DOHH2 (cell line): ENCODE measurements at regions not wholly inside any gene's neighbourhood (a gene's known extent, or its start where the extent isn't known, plus 50 kb on each side); places are given as distances from the start of the nearest gene placed in this dataset.
"Not testable (repeated sequence)": the region's sequence is repeated elsewhere in the genome, so short reads cannot be mapped to it uniquely, and the experiment has no call there.

ENCODE experiments used
- H3F3A ChIP-seq: fragments of 200-600 bp; sonication (generic), shearing (Covaris generic); 2 replicates; pipeline ENCODE4 v1.6.0; 2016; ENCODE audit warnings: antibody characterized with exemption, mild to moderate bottlenecking; ENCODE audit not compliant: control insufficient read depth, insufficient read depth
- H3K27ac ChIP-seq: fragments of 200-600 bp; sonication (generic); 2 replicates; pipeline ENCODE4 v1.5.1; 2014; ENCODE audit warnings: low read depth, mild to moderate bottlenecking, low read length, moderate library complexity
- H3K27me3 ChIP-seq: fragments of 200-600 bp; sonication (generic); 2 replicates; pipeline ENCODE4 v1.6.1; 2014; ENCODE audit warnings: mild to moderate bottlenecking, low read length, mixed read lengths; ENCODE audit not compliant: control insufficient read depth
- H3K36me3 ChIP-seq: fragments of 200-600 bp; sonication (generic); 2 replicates; pipeline ENCODE4 v1.6.1; 2014; ENCODE audit warnings: mild to moderate bottlenecking, low read length, moderate library complexity, mixed read lengths; ENCODE audit not compliant: control insufficient read depth
- H3K4me1 ChIP-seq: fragments of 200-600 bp; sonication (generic); 2 replicates; pipeline ENCODE4 v1.6.1; 2014; ENCODE audit warnings: mild to moderate bottlenecking, low read length, mixed read lengths; ENCODE audit not compliant: control insufficient read depth
- H3K4me2 ChIP-seq: fragments of 200-600 bp; sonication (generic); 2 replicates; pipeline ENCODE4 v1.6.0; 2014; ENCODE audit warnings: mild to moderate bottlenecking, low read length, moderate library complexity
- H3K4me3 ChIP-seq: fragments of 200-600 bp; sonication (generic); 2 replicates; pipeline ENCODE4 v1.5.1; 2014; ENCODE audit warnings: mild to moderate bottlenecking, low read length, mixed read lengths
- H3K79me2 ChIP-seq: fragments of 200-600 bp; sonication (generic); 2 replicates; pipeline ENCODE4 v1.6.1; 2014; ENCODE audit warnings: mild to moderate bottlenecking, low read length, mixed read lengths; ENCODE audit not compliant: control insufficient read depth
- H3K9me2 ChIP-seq: fragments of 200-600 bp; sonication (generic); replicated peaks from 2 replicates; pipeline ENCODE4 v1.6.1; 2014; ENCODE audit warnings: mild to moderate bottlenecking, low read length, mixed read lengths; ENCODE audit not compliant: control insufficient read depth
- H3K9me3 ChIP-seq: fragments of 200-600 bp; sonication (generic); 2 replicates; pipeline ENCODE4 v1.6.1; 2014; ENCODE audit warnings: antibody characterized with exemption, low read length, mixed read lengths; ENCODE audit not compliant: control insufficient read depth, insufficient read depth
- H4K20me1 ChIP-seq: fragments of 200-600 bp; sonication (generic); 2 replicates; pipeline ENCODE4 v1.6.0; 2014; ENCODE audit warnings: low read depth, mild to moderate bottlenecking, antibody characterized with exemption, low read length, moderate library complexity; ENCODE audit not compliant: control insufficient read depth, insufficient read depth
- CTCF ChIP-seq: fragments of 200-600 bp; sonication (generic); IDR thresholded peaks from one replicate; pipeline ENCODE4 v1.5.1; 2014; ENCODE audit warnings: antibody characterized with exemption, mild to moderate bottlenecking, low read depth, low read length; ENCODE audit not compliant: poor library complexity, severe bottlenecking
- EZH2phosphoT487 ChIP-seq: fragments of 200-600 bp; sonication (generic); IDR thresholded peaks from 2 replicates; pipeline ENCODE4 v1.6.1; 2017; ENCODE audit warnings: borderline replicate concordance, mild to moderate bottlenecking, antibody characterized with exemption, low read length, moderate library complexity, mixed read lengths

GRCh38 chr20:52303281-52303950, 111.8 kb upstream of the ZFP64 start:
- no peaks in the 10 kb centered on the region for H3F3A ChIP-seq
- no peak overlapping the region for H3K4me3 ChIP-seq
- H3K79me2 ChIP-seq, result no peaks in the 10 kb centered on the region
- no peak for TF ChIP-seq EZH2phosphoT487
- no peak for TF ChIP-seq CTCF
- H3K4me2 ChIP-seq, result no peak overlapping the region
- no peaks in the 10 kb centered on the region for H3K4me1 ChIP-seq
- H3K9me3 ChIP-seq, result no peaks in the 10 kb centered on the region
- H3K27ac ChIP-seq, result no peak overlapping the region
- H3K36me3 ChIP-seq, result no peaks in the 10 kb centered on the region
- no peaks in the 10 kb centered on the region for H3K9me2 ChIP-seq
- no peaks in the 10 kb centered on the region for H3K27me3 ChIP-seq
- no peaks in the 10 kb centered on the region for H4K20me1 ChIP-seq

GRCh38 chr20:52302736-52303135, 111.2 kb upstream of the ZFP64 start:
- H4K20me1 ChIP-seq, result no peaks in the 10 kb centered on the region
- no peaks in the 10 kb centered on the region for H3K9me3 ChIP-seq
- no peak overlapping the region for H3K27ac ChIP-seq
- no peak for TF ChIP-seq EZH2phosphoT487
- no peak for TF ChIP-seq CTCF
- no peaks in the 10 kb centered on the region for H3F3A ChIP-seq
- H3K9me2 ChIP-seq, result no peaks in the 10 kb centered on the region
- H3K4me1 ChIP-seq, result no peaks in the 10 kb centered on the region
- no peak overlapping the region for H3K4me2 ChIP-seq
- H3K4me3 ChIP-seq, result no peak overlapping the region
- no peaks in the 10 kb centered on the region for H3K36me3 ChIP-seq
- no peaks in the 10 kb centered on the region for H3K79me2 ChIP-seq
- no peaks in the 10 kb centered on the region for H3K27me3 ChIP-seq

- not testable (repeated sequence) for H3K4me2 ChIP-seq, H3K79me2 ChIP-seq, H3K27ac ChIP-seq
These were observed 110.5 kb upstream of the ZFP64 start for GRCh38 chr20:52302051-52302450.

DNA sequence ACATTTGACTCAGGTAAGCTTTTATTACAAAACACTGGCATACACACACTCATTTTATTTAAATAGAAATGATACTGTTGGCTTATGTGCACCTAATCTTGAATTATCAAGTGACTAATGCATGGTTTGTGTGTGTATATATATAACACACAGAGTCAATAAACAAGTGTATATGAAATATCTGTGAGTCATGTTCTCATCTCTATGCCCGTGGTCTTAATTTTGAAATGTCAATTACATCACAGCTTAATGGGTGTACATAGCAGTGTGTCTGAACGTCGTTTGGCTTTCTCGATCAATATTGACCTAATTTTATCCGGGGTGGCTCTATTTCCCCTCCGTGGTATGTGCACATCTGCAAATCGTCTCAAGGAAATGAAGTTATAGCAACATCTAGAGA, 104.0 kb upstream of the ZFP64 start:
- Histone ChIP-seq H3K4me1 (no peaks in the 10 kb centered on the region), H3K4me3 (no peak overlapping the region), H3K4me2 (no peak overlapping the region), H3K27ac (no peak overlapping the region), H3F3A (no peaks in the 10 kb centered on the region), H3K79me2 (no peaks in the 10 kb centered on the region), H3K9me3 (no peaks in the 10 kb centered on the region), H3K27me3 (no peaks in the 10 kb centered on the region), H4K20me1 (no peaks in the 10 kb centered on the region), H3K36me3 (no peaks in the 10 kb centered on the region), H3K9me2 (no peaks in the 10 kb centered on the region)
- no peak for TF ChIP-seq CTCF
- no peak for TF ChIP-seq EZH2phosphoT487

More at GRCh38 chr20:52302051-52302450, 110.5 kb upstream of the ZFP64 start:
- H3K4me3 ChIP-seq, H3K4me1 ChIP-seq, H4K20me1 ChIP-seq, H3K36me3 ChIP-seq, H3K9me2 ChIP-seq, H3F3A ChIP-seq, H3K9me3 ChIP-seq, H3K27me3 ChIP-seq: not testable (repeated sequence)
